Fibroblast of the conjunctiva (primary cell): ENCODE measurements at regions not wholly inside any gene's neighbourhood (a gene's known extent, or its start where the extent isn't known, plus 50 kb on each side); places are given as distances from the start of the nearest gene placed in this dataset.

Experiments
- DNase-seq: peaks from one replicate; pipeline ENCODE4 v3.0.0-alpha.2; 2010; ENCODE audit warnings: low read depth

- DNase-seq: no peak
Observed at GRCh38 chr10:78516756-78517155, 483.1 kb downstream of the RPS24 start.

GRCh38 chr10:78518224-78518623 lies 484.6 kb downstream of the RPS24 start:
- DNase-seq: no peak

DNA sequence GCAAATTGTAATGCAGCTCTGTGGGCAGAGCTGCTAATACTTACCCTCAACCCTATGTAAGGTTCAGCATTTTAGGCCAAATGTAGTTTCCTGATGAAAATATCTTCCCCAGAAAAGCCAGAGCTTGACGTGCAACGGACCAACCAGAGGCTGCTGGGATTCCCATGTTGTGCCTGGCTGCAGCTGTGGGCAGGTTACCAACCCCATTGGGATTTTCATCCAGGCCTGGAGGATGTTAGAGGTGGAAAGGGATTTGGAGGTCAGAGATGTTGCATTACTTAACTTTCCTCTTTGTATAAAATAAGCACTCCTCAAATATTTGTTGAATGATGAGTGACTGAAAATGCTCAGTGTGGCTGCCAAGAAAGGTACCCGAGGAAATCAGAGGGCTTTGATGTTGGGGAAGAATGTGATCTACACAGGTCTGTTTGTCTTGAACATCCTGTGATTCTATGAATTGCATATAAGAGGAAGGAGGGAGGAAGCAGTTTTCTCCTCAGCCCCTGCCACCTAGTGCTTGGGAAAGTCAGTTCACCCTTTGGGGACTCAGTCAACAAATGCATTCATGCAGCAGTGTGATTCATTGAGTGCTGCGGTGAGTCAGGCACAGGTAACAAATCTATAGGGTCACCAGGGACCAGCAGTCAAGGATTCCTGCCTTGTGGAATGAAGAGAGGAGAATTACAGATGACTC lies 487.2 kb downstream of the RPS24 start:
- DNase-seq: no peak

DNA sequence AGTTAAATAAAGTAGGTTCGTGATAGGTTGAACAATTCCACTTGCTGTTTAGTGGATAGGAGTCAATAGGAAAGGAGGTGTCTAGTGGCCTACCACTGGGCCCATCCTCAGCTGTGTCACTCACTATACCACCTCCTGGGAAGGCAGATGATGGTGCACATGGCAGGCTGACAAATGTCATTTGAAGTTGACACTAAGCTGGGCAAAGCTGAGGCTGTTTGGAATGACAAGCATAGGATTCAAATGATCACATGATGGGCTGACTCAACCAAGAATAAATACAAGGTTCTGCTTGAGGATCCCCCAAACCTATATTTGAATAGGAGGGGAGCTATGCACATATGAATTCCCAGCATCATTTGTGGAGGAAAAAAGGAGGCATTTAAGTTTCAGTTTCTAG lies 489.8 kb downstream of the RPS24 start:
- no peak for DNase-seq

- DNase-seq: no peak
Observed at GRCh38 chr10:78524342-78524741, 490.7 kb downstream of the RPS24 start.

- DNase-seq: no peak
Observed at GRCh38 chr10:78524941-78525340, 491.3 kb downstream of the RPS24 start.

GRCh38 chr10:78526347-78526746 lies 492.7 kb downstream of the RPS24 start:
- DNase-seq: no peak

- no peak for DNase-seq
Observed at GRCh38 chr10:78527296-78527695, 493.6 kb downstream of the RPS24 start.

GRCh38 chr10:78528749-78529204 lies 495.1 kb downstream of the RPS24 start:
- DNase-seq: no peak

GRCh38 chr10:78529262-78529661 lies 495.6 kb downstream of the RPS24 start:
- no peak for DNase-seq

GRCh38 chr10:78531088-78531487 lies 497.4 kb downstream of the RPS24 start:
- DNase-seq: no peak

GRCh38 chr10:78532480-78533042 lies 498.9 kb downstream of the RPS24 start:
- no peak for DNase-seq

DNA sequence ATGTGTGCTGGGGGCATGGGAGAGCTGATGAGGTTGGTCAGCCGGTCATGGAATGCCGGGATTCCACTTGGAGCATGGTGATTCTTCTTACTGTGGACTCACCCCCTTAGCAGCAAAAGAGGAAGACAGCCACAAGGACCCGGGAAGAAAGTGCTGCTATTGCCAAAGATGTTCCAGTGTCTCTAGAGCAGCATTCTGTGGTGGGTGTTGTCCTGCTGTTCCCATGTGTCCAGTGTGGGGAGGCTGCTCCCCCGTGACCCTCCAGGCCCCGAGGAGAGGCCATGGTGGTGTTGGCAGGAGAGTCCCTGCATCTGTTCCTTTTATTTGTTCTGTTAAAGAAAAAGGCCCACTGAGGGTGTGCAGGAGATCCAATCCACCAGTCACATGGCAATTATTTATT lies 499.4 kb downstream of the RPS24 start:
- no peak for DNase-seq

- DNase-seq: no peak
Observed at GRCh38 chr10:78533776-78534175, 500.1 kb downstream of the RPS24 start.

DNA sequence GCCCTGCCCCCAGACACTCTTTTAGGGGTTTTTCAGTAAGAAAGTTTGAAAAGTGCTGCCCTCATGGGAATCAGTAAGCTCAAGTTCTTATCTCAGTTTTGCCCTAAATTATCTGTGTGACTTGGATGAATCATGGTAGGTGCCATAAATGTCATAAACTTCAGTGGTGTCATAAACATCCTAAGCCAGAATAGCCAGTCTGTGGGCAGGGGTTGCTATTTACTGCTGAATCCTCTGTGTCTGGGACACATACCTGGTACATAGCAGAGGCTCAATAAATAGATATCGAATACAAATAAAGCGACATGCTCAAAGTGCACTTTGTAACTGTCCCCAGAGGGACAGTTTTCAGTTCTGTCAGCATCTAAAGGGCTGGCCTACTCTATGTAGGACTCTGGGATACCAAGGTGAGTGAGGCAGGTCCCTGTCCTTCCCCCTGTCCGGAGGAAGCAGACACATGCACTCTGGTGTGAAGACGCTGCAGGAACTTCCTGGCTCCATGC lies 502.1 kb downstream of the RPS24 start:
- DNase-seq: no peak

DNA sequence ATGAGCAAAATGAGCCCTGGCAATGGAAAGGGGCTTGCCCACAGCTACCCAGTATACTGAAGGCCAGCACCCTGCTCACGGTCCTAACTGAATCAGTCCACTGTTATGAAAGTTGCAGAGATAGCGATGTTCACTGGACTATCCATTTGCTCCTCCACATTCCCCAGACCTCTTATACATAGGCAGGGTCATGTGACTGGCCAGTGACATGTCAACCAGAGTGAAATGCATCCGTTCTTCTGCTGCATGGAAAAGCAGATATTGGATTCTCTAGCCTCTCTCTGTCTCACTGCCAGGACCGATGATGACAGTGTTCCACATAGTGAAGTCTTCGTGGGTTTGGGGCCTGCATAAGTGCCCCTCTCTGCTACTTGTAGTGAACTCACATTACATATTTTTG lies 503.4 kb downstream of the RPS24 start:
- no peak for DNase-seq

GRCh38 chr10:78539247-78539766 lies 505.6 kb downstream of the RPS24 start:
- no peak for DNase-seq

DNA sequence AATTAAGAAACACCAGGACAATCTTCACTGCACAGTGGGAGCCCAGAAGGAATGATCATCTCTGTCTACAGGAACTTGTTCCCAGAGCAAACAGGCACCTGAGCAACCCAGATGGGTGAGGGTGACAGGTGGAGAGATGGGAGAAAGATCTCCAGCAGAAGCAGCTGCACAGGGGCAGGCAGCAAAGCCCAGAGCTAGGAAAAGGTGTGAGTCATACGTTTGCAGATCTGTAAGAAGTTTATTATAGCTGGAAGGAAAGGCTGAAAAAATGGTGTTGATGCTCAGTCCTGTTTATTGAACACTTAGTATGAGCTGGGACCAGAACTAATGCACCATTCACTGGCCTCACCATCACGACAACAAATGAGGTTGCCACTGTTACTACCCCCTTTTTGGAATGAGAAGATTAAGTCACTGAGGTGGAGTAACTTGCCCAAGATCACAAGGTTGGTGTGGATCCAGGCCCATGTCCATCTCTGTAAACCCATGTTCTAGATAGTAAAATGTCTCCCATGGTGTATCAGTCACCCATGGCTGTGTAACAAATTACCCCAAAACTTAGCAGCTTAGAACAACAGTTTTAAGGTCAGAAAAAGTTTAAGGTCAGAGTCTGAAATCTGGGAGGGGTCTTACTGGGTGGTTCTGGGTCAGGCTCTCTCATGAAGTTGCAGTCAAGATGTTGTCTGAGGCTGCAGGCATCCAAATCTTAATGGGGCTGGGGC lies 506.9 kb downstream of the RPS24 start:
- no peak for DNase-seq

- no peak for DNase-seq
Observed at GRCh38 chr10:78541481-78542140, 507.9 kb downstream of the RPS24 start.

DNA sequence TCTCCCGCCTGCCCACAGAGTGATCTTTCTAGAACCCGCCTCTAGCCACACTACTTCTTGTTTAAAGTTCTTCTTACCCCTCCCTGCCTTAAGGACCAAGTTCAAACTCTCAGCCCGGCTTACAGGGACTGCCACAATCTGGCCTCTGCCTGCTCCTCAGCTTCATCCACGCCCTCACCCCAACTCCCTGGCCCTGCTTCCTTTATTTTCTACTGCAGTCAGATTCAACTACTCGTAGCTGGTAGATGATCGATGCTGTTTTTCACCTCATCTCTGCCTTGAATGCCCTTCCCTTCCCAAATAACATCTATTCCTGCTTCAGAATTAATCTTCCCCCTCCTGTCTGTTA lies 508.5 kb downstream of the RPS24 start:
- no peak for DNase-seq

GRCh38 chr10:78542521-78542920 lies 508.9 kb downstream of the RPS24 start:
- no peak for DNase-seq

- DNase-seq: no peak
Observed at GRCh38 chr10:78543031-78543748, 509.5 kb downstream of the RPS24 start.
